ENCODE measurements at regions not wholly inside any gene's neighbourhood (a gene's known extent, or its start where the extent isn't known, plus 50 kb on each side); places are given as distances from the start of the nearest gene placed in this dataset.

DNA sequence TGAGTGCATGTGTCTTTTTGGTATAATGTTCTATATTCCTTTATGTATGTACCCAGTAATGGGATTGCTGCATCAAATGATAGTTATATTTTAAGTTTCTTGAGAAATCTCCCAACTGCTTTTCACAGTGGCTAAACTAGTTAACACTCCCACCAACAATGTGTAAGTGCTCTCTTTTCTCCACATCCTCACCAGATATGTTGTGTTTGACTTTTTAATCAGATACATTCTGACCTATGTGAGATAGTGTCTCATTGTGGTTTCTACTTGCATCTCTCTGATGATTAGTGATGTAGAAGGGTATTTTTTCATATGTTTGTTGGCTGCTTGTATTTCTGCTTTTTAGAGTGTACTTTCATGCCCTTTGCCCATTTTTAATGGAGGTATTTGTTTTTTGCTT lies 62.8 kb upstream of the ALG10B start:
- Mint-ChIP-seq H3K27ac (no peak overlapping the region), H3K4me3 (no peak overlapping the region), H3K4me1 (ENCODE audit: low read depth) (no peaks in the 10 kb centered on the region), H3K36me3 (ENCODE audit: low read depth) (no peaks in the 10 kb centered on the region), H3K9me3 (peaks cover 39% of the 10 kb centered on the region), H3K27me3 (ENCODE audit: insufficient read depth) (no peaks in the 10 kb centered on the region)
- TF ChIP-seq, protein P1, sequence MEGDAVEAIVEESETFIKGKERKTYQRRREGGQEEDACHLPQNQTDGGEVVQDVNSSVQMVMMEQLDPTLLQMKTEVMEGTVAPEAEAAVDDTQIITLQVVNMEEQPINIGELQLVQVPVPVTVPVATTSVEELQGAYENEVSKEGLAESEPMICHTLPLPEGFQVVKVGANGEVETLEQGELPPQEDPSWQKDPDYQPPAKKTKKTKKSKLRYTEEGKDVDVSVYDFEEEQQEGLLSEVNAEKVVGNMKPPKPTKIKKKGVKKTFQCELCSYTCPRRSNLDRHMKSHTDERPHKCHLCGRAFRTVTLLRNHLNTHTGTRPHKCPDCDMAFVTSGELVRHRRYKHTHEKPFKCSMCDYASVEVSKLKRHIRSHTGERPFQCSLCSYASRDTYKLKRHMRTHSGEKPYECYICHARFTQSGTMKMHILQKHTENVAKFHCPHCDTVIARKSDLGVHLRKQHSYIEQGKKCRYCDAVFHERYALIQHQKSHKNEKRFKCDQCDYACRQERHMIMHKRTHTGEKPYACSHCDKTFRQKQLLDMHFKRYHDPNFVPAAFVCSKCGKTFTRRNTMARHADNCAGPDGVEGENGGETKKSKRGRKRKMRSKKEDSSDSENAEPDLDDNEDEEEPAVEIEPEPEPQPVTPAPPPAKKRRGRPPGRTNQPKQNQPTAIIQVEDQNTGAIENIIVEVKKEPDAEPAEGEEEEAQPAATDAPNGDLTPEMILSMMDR (IDR thresholded peaks at IDR 0.05) = no peak
- no peak for DNase-seq

DNA sequence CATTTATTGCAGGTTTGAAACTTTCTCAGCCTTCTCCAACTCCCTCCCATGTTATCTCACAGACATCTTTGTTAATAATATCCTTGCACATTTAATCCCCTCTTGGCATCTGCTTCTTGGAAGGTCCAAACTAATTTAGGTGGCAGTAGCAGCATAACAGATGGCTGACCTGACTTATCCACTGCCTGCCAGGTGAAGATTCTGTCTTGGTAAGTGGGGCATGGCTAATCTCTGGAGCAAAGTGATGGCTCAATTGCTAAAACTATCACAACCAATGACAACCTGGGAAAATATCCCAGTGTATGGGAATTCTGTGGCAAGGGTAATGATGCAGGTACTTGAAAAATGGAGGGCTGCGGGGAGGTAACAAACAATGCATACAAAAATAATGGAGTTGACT lies 58.2 kb upstream of the ALG10B start:
- Mint-ChIP-seq H3K27ac (no peak overlapping the region), H3K9me3 (peaks cover 60% of the 10 kb centered on the region), H3K27me3 (ENCODE audit: insufficient read depth) (no peaks in the 10 kb centered on the region), H3K36me3 (ENCODE audit: low read depth) (no peaks in the 10 kb centered on the region), H3K4me3 (no peak overlapping the region), H3K4me1 (ENCODE audit: low read depth) (no peaks in the 10 kb centered on the region)
- no peak for DNase-seq
- TF ChIP-seq, protein P1 (IDR thresholded peaks at IDR 0.05) = no peak

Data from HFFc6 (cell line).